ENCODE measurements at regions not wholly inside any gene's neighbourhood (a gene's known extent, or its start where the extent isn't known, plus 50 kb on each side); places are given as distances from the start of the nearest gene placed in this dataset.

- DNase-seq: no peak
Measured at GRCh38 chr17:34692920-34693319, 113.5 kb downstream of the TMEM132E start.

Measured in NCI-H774 (cell line).